Neural cell (in vitro differentiated cells): ENCODE measurements at regions not wholly inside any gene's neighbourhood (a gene's known extent, or its start where the extent isn't known, plus 50 kb on each side); places are given as distances from the start of the nearest gene placed in this dataset.

ENCODE experiments used
- CTCF ChIP-seq: fragments of 450-650 bp; IDR thresholded peaks from 2 replicates; pipeline ENCODE4 v1.5.1; 2014; ENCODE audit warnings: antibody characterized with exemption, mild to moderate bottlenecking, moderate library complexity; ENCODE audit not compliant: poor library complexity, severe bottlenecking
- EP300 ChIP-seq: fragments of 450-650 bp; conservative IDR thresholded peaks from 2 replicates; pipeline ENCODE4 v1.6.1; 2014; ENCODE audit warnings: antibody characterized with exemption, mild to moderate bottlenecking, moderate library complexity; ENCODE audit not compliant: poor library complexity, severe bottlenecking
- EZH2 ChIP-seq: fragments of 200-600, 300-800 bp; shearing (Covaris generic), sonication (generic); IDR thresholded peaks from 2 replicates; pipeline ENCODE4 v1.6.1; 2014; ENCODE audit warnings: antibody characterized with exemption, low read length, borderline replicate concordance, mild to moderate bottlenecking; ENCODE audit not compliant: insufficient read depth, poor library complexity, severe bottlenecking
- POLR2AphosphoS5 ChIP-seq: IDR thresholded peaks from 2 replicates; pipeline ENCODE4 v1.6.1; 2012
- RAD21 ChIP-seq: fragments of 450-650 bp; conservative IDR thresholded peaks from 2 replicates; pipeline ENCODE4 v1.6.1; 2014; ENCODE audit warnings: antibody characterized with exemption, mild to moderate bottlenecking, moderate library complexity
- REST ChIP-seq: IDR thresholded peaks from 2 replicates; pipeline ENCODE4 v1.6.1; 2012; ENCODE audit warnings: borderline replicate concordance
- SMC3 ChIP-seq: fragments of 450-650 bp; conservative IDR thresholded peaks from 2 replicates; pipeline ENCODE4 v1.6.1; 2014; ENCODE audit warnings: antibody characterized with exemption, mild to moderate bottlenecking, moderate library complexity; ENCODE audit not compliant: poor library complexity
- TAF1 ChIP-seq: IDR thresholded peaks from 2 replicates; pipeline ENCODE4 v1.6.1; 2012; ENCODE audit warnings: low read depth

GRCh38 chr9:734831-735511, 106.5 kb upstream of the DMRT1 start:
- TF ChIP-seq EZH2 (no peak), CTCF (no peak), SMC3 (no peak), POLR2AphosphoS5 (no peak), RAD21 (no peak), EP300 (no peak), REST (no peak), TAF1 (no peak)
